SK-N-SH (cell line): ENCODE measurements at regions not wholly inside any gene's neighbourhood (a gene's known extent, or its start where the extent isn't known, plus 50 kb on each side); places are given as distances from the start of the nearest gene placed in this dataset.

Experiments used
- CTCF ChIA-PET: fragments of 300-600, 350-600 bp; formaldehyde crosslinking; extraction: SDS; loops from one replicate; lab custom pipeline; 2021; lab: Yijun Ruan, JAX
- POLR2A ChIA-PET: fragments of 350-600 bp; sonication (Branson Sonifier 250); formaldehyde crosslinking; extraction: SDS; loops from one replicate; lab custom pipeline; 2020; ENCODE audit warnings: antibody characterized with exemption, inconsistent platforms; lab: Yijun Ruan, JAX
- DNase-seq: peaks from one replicate; pipeline ENCODE4 v3.0.0; 2012
- H2AFZ ChIP-seq: fragments of 200-600 bp; sonication (generic); 2 replicates; pipeline ENCODE4 v1.8.1; 2016; ENCODE audit warnings: antibody characterized with exemption, mild to moderate bottlenecking, low read depth
- H3F3A ChIP-seq: fragments of 200-600 bp; sonication (generic); replicated peaks from 2 replicates; pipeline ENCODE3; 2016; ENCODE audit warnings: antibody characterized with exemption, mild to moderate bottlenecking; ENCODE audit not compliant: insufficient read depth
- H3K27ac ChIP-seq, 2 experiments: fragments of 200-500 bp in 1 of 2; fragments of 200-600 bp in 1 of 2; sonication (Bioruptor generic) in 1 of 2; sonication (generic), shearing (Covaris generic) in 1 of 2; 2 replicates each; pipeline versions ENCODE4 v1.5.1 to v1.6.1; 2014 to 2016; ENCODE audit warnings: low read depth in 2 of 2, inconsistent platforms in 1 of 2, low read length in 1 of 2, mild to moderate bottlenecking in 1 of 2, mixed read lengths in 1 of 2
- H3K27me3 ChIP-seq: fragments of 200-600 bp; sonication (generic), shearing (Covaris generic); 2 replicates; pipeline ENCODE4 v1.6.1; 2016; ENCODE audit warnings: mixed run types; ENCODE audit not compliant: insufficient read depth
- H3K36me3 ChIP-seq, 2 experiments: fragments of 200-500 bp in 1 of 2; fragments of 200-600 bp in 1 of 2; sonication (Bioruptor generic) in 1 of 2; sonication (generic) in 1 of 2; replicated peaks in 1 of 2; 2 replicates each; pipeline versions ENCODE3 to v1.5.1; 2014 to 2016; ENCODE audit warnings: low read length in 1 of 2, mild to moderate bottlenecking in 1 of 2; ENCODE audit not compliant: insufficient read depth in 2 of 2, control insufficient read depth in 1 of 2
- H3K4me1 ChIP-seq, 2 experiments: fragments of 200-500 bp in 1 of 2; fragments of 200-600 bp in 1 of 2; sonication (Bioruptor generic) in 1 of 2; sonication (generic), shearing (Covaris generic) in 1 of 2; 2 replicates each; pipeline versions ENCODE4 v1.5.1 to v1.6.1; 2014 to 2016; ENCODE audit warnings: low read depth in 1 of 2, low read length in 1 of 2, mixed run types in 1 of 2; ENCODE audit not compliant: insufficient read depth in 2 of 2, control insufficient read depth in 1 of 2
- H3K4me2 ChIP-seq: fragments of 200-600 bp; sonication (generic), shearing (Covaris generic); 2 replicates; pipeline ENCODE4 v1.6.1; 2017; ENCODE audit warnings: mixed run types
- H3K4me3 ChIP-seq, 2 experiments: fragments of 200-500 bp in 1 of 2; fragments of 200-600 bp in 1 of 2; sonication (Bioruptor generic) in 1 of 2; sonication (generic), shearing (Covaris generic) in 1 of 2; 2 replicates each; pipeline versions ENCODE4 v1.5.1 to v1.8.1; 2014 to 2016; ENCODE audit warnings: low read depth in 2 of 2, inconsistent platforms in 1 of 2, low read length in 1 of 2, mild to moderate bottlenecking in 1 of 2, mixed read lengths in 1 of 2, moderate library complexity in 1 of 2
- H3K79me2 ChIP-seq: fragments of 200-600 bp; sonication (generic); 2 replicates; pipeline ENCODE4 v1.8.1; 2017; ENCODE audit warnings: mild to moderate bottlenecking; ENCODE audit not compliant: insufficient read depth
- H3K9ac ChIP-seq: fragments of 200-600 bp; sonication (generic); 2 replicates; pipeline ENCODE4 v1.6.1; 2017; ENCODE audit warnings: mixed run types
- H3K9me2 ChIP-seq: fragments of 200-600 bp; sonication (generic); 2 replicates; pipeline ENCODE4 v1.6.1; 2017; ENCODE audit warnings: mixed run types
- H3K9me3 ChIP-seq: fragments of 200-600 bp; sonication (generic); 2 replicates; pipeline ENCODE4 v1.6.1; 2017; ENCODE audit warnings: mixed run types, mild to moderate bottlenecking, moderate library complexity
- H4K20me1 ChIP-seq: fragments of 200-600 bp; sonication (generic); 2 replicates; pipeline ENCODE4 v1.6.1; 2017; ENCODE audit warnings: mild to moderate bottlenecking, mixed run types; ENCODE audit not compliant: insufficient read depth
- CHD2 ChIP-seq: fragments of 150-350 bp; IDR thresholded peaks from 2 replicates; pipeline ENCODE4 v1.6.1; 2018; ENCODE audit warnings: low read length; ENCODE audit not compliant: partially characterized antibody
- EZH2phosphoT487 ChIP-seq: fragments of 200-600 bp; sonication (generic); IDR thresholded peaks from 2 replicates; pipeline ENCODE4 v1.6.1; 2017; ENCODE audit warnings: low read depth, mixed run types, mild to moderate bottlenecking, antibody characterized with exemption, moderate library complexity, borderline replicate concordance
- MXI1 ChIP-seq: IDR thresholded peaks from 2 replicates; pipeline ENCODE4 v1.6.1; 2012; ENCODE audit warnings: mild to moderate bottlenecking, low read depth, low read length, improper control_type of control experiment
- REST ChIP-seq: IDR thresholded peaks from 2 replicates; pipeline ENCODE4 v1.6.1; 2012; ENCODE audit warnings: mild to moderate bottlenecking, low read depth, low read length, moderate library complexity
- YY1 ChIP-seq: IDR thresholded peaks from 2 replicates; pipeline ENCODE4 v1.4.0; 2012; ENCODE audit warnings: low read depth, mild to moderate bottlenecking
- WGBS: methylation state at CpG from one replicate; pipeline ENCODE4 v1.1.6; 2017; ENCODE audit warnings: low lambda C conversion rate; 5-methylcytosine and 5-hydroxymethylcytosine counted together
- TF ChIP-seq, protein P1 (sequence below): fragments of 150-350 bp; IDR thresholded peaks from 2 replicates; pipeline ENCODE4 v1.6.1; 2016; ENCODE audit warnings: mild to moderate bottlenecking, low read depth, low read length
- TF ChIP-seq, protein P2 (sequence below): IDR thresholded peaks from 2 replicates; pipeline ENCODE4 v1.4.0; 2012; ENCODE audit warnings: low read depth

DNA sequence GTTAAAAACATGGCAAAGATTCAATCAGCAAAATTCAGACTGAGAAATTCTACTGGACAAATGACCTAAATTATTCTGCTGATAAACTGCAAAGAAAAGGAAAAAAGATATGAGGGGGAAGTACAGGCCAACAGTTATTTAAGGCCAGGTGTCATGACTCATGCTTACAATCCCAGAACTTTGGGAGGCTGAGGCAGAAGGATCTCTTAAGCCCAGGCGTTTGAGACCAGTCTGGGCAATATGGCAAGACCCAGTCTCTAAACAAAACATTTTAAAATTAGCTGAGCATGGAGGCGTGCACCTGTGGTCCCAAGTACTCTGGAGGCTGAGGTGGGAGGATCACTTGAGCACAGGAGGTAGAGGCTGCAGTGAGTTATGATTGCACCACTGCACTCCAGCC is 91.8 kb upstream of the USP15 start (continued):
- TF ChIP-seq, protein P1, sequence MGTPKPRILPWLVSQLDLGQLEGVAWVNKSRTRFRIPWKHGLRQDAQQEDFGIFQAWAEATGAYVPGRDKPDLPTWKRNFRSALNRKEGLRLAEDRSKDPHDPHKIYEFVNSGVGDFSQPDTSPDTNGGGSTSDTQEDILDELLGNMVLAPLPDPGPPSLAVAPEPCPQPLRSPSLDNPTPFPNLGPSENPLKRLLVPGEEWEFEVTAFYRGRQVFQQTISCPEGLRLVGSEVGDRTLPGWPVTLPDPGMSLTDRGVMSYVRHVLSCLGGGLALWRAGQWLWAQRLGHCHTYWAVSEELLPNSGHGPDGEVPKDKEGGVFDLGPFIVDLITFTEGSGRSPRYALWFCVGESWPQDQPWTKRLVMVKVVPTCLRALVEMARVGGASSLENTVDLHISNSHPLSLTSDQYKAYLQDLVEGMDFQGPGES, result no peak

DNA sequence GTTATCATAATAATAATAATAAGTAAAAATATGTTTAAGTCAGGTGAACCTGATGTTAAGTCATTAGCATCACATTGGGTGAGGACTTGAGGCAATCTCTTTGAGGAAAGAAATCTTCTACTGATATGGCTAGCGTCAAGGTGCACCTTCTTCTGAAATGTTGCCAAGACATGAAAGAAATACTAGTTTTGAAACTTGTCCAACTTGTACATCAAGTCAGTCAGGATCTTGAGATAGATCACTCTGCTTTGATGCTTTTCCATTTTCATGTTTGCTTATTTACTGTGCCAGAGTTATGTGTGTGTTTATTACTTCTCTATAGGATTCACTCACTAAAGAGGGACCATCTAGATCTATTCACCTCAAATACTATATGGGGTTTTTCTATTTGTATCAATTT is 90.0 kb upstream of the USP15 start:
- Histone ChIP-seq H3K9ac (no peak overlapping the region), H3F3A (no peaks in the 10 kb centered on the region), H3K27ac (no peak overlapping the region), H4K20me1 (no peaks in the 10 kb centered on the region), H2AFZ (no peak overlapping the region), H3K4me2 (no peak overlapping the region), H3K4me3 (no peak overlapping the region), H3K4me1 (no peaks in the 10 kb centered on the region), H3K27me3 (no peaks in the 10 kb centered on the region), H3K79me2 (no peaks in the 10 kb centered on the region), H3K9me2 (no peaks in the 10 kb centered on the region), H3K9me3 (no peaks in the 10 kb centered on the region), H3K36me3 (no peaks in the 10 kb centered on the region)
- TF ChIP-seq, protein P2, sequence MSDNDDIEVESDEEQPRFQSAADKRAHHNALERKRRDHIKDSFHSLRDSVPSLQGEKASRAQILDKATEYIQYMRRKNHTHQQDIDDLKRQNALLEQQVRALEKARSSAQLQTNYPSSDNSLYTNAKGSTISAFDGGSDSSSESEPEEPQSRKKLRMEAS, result no peak
- 86% methylated on average over 1 of the region's 1 CpG for WGBS
- no peak for DNase-seq
- CTCF ChIA-PET, result no interaction called here
- POLR2A ChIA-PET, result no interaction called here

DNA sequence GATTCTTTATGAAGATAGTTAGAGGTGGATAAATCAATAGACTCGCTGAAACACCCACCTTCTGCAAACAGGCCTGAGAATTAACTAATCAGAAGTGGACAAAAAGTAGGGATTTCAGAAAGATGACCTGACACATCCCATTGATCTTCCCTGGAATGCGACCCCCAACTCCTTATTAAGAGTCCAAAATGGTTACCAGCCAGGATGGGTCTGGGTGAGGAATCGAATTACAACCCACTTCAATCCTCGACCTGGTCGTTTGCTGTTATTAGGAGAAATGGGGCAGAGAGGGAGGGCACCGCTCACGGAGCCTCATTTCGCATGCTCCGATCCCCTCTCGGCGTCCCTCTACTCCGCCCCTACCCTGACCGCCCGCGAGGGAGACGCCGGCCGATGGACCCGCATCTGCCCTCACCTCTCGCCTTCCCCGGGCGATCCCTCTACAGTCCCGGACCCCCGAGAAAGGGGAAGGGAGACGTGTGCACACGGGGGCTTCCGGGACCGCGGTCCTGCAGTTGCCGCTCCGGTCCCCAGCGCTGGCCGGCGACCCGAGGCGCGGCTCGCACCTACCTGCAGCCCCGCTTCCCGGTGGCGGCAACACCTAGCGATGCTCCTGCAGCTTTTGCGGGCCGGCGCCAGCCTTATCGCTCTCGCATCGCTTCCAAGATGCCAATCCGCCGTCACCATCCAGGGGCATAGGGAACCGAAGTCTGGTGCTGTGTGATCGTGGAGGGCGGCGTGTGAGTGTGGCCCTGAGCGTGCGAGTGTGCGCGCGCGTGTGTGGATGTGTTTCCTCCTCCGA is 69.3 kb upstream of the USP15 start:
- WGBS, result 14% methylated on average over 49 of the region's 61 CpGs

More for the DNA sequence above, 69.3 kb upstream of the USP15 start:
- Histone ChIP-seq H3K79me2 (no peaks in the 10 kb centered on the region), H3K36me3 (no peaks in the 10 kb centered on the region), H3K27ac (no peak overlapping the region), H3K9me2 (no peaks in the 10 kb centered on the region), H3K4me2 (peak overlapping the region; percentile 83), H3K4me1 (peaks cover 0 to 7% of the 10 kb centered on the region in 2 experiments; a peak in 1 of 4 replicates), H3F3A (no peaks in the 10 kb centered on the region), H3K4me3 (no peak overlapping the region), H3K27me3 (peaks cover 31% of the 10 kb centered on the region), H2AFZ (peak overlapping the region; percentile 30; the same call in 1 of the 2 replicates), H4K20me1 (no peaks in the 10 kb centered on the region), H3K9ac (no peak overlapping the region)
- peak; percentile 31 for DNase-seq
- TF ChIP-seq YY1 (no peak), CHD2 (no peak), REST (no peak), EZH2phosphoT487 (peak; percentile 16; the same call in 1 of the 2 replicates), MXI1 (no peak)
- TF ChIP-seq, all 33 proteins: peak for 1
- no peaks in the 10 kb centered on the region for H3K9me3 ChIP-seq
- CTCF ChIA-PET, result interaction anchor here (1.1 to 3.6 kb wide), 3 partner anchors 20 to 54 kb away, joined by 3 to 19 read pairs (median 3); no protein-coding TSS in a partner anchor
- POLR2A ChIA-PET, result no interaction called here
